ELF-1 (cell line): ENCODE measurements at regions not wholly inside any gene's neighbourhood (a gene's known extent, or its start where the extent isn't known, plus 50 kb on each side); places are given as distances from the start of the nearest gene placed in this dataset.
A peak's percentile ranks its signal among the peaks of the same experiment; 100 is the strongest.

Experiments used
- DNase-seq: peaks from one replicate; pipeline ENCODE4 v3.0.0-alpha.2; 2016; ENCODE audit warnings: low read depth, low spot score

DNA sequence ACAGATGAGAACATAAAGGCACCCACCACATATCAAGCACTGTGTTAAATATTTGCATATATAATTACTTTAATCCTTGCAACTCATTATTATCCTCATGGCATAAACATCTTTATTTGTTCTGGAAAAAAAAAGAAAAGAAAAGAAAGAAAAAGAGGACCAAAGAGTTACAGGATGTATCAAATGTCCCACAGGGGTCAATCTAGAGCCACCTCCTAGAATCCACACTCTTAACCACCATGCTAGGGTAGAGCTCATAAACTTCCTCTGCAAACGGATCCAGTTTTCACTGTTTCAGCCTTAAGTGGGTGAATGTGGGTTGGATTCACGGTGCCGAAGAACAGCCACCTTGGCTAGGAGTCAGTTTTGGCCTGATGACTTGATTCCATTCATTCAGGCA, 171.1 kb upstream of the PPARGC1A start:
- no peak for DNase-seq

DNA sequence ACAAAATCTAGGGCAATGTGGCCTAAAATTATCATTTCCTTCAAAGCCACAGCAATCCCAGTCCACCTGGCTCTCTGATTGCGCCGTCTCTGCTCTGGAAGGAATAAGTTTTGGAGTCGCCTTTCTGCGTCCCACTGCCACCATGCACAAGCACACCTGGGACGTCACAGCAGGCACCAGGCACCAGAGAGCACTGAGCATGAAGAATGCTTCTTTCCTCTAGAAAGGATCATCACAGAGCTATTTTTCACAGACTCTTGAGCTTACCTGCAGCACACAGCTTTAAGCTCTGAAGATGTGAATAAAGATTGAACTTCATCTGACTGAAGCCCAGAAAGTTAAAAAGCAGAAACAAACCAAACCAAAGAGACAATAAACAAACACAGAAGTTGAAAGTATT, 170.0 kb upstream of the PPARGC1A start:
- DNase-seq: no peak

DNA sequence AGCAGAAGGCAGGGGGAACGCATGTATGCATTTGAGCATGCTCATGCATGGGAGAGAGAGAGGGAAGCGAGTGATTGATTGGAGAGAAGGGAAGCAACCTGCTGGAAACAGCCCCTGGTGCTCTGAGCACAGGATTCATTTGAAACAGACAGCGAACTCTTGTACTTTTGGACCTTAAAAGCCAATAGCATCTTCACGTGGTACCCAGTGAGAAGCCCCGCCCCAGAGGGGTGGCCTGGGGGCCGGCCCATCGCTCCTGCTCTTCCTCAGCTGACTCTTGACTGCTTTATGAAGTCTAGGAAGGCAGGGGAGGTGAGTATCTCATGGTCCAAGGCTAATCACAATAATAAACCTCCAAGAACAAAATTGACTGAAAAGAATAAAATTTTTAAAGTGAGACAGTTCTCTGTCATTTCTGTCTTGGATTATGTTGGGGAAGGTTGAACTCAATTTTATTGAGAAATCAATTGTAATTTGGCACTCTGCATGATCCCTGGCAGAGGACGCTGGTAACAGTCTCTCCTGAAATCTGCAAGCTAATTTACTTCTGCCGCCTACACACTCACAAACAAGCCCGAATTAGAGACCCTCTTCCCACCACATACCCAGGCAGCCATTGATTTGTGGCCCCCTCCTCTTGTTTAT, 168.2 kb upstream of the PPARGC1A start:
- DNase-seq: no peak

DNA sequence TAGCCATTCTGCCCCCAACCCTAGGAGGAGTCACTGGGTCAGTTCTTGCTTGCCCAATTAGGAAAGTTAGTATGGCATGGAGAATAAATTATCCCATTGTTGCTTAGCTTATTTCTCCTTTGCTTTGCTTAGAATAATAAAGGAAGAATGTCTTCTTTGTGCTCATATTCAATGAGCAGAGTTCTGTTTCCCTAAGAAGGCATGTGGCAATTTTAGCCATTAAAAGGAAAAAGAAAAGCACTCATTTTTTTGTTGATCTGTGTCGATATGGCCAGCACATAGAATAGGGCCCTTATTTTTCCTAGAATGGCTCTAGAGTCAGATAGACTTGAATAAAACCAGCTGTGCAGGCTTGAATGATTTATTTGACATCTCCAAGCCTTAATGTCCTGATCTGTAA, 166.4 kb upstream of the PPARGC1A start:
- no peak for DNase-seq

DNA sequence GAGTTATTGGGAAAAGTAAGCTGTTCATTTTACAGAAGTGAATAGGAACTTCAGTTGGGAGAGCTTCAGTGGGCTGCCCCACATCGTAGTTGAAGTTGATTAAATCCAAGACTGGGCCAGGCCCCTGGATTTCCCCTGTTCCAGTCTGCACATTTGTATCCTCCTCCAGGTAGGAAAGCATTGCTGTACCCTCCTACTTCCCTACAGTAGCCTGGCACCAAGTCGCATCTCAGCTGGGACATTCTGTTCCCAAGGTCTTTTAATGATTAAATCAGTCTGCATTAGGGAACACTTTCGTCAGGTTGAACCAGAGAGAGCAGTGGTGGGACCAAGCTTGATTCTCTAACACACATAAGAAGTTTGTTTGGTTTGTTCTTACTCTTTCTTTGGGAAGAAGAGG, 165.8 kb upstream of the PPARGC1A start:
- no peak for DNase-seq

DNA sequence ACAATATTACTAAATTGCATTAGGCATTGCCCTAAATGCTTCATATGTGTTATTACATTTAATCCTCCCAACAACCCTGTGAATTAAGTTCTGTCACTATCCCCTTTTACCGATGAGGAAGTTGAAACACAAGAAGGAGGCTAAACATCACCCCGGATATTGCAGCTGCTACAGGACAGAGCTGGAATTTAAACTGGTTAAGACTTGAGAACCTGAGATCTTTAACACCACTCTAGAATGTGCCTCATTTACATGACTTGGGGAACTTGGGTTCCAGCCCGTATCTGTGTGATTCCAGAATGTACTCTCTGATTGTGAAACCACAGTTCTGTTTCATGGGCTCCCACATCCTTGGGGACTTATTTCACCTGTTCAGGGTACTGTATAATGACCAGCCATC, 165.1 kb upstream of the PPARGC1A start:
- no peak for DNase-seq

DNA sequence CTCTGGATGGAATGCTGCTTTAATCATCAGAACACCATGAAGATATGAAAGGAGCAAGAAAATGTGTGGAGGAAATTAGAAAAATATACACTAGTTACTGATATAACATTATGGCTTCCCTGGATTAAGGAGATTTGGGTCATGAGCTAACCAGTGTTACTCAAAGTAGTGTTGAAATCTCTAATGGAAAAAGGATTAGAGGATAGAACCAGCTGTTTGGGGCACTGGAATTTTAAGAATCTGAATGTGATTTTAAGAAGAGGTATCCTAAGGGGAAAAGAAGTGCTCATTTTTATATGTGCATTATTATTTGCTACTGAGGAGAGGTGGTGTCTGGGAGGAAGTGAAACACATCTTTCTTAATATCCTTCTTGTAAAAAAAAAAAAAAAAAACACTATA, 164.1 kb upstream of the PPARGC1A start:
- no peak for DNase-seq

DNA sequence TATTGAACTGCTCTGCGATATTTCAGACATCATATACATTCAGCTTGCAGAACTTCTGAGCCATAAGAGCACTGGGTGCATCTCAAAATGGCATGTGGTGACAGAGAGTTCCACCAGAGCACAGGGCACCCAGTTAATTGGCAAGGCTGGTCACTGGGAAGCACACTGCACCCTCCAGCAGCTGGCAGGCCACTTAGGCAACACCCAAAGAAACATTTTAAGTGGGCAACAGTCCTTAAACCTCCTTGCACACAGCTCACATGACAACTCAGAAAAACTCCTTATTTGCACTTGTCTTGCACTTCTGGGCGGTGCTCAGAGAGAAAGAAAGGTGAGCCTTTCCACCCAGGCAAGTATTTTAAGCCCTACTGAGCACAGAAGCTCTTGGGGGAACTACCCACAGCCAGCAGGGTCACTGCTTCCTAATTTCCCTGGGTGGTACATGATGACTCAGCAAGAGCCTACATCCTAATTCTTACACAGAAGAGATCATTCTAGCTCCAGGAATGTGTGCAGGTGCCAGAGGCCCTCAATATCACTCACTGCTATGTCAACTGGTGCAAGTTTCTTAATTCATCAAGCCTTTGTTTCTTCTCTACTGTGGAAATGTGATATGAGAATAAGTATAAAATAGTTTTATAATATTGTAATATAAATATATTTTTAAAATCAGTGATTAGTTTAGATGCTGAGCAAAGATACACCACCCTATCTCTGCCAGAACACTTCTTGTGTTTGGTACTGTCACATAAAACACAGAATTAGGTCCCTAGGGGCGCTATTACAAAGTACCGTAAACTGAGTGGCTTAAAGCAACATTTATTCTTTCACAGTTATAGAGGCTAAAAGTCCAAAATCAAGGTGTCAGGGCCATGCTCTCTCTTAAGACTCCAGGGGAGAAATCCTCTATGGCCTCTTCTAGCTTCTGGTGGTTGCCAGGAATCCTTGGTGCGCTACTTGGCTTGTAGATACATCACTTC, 155.1 kb upstream of the PPARGC1A start:
- no peak for DNase-seq

DNA sequence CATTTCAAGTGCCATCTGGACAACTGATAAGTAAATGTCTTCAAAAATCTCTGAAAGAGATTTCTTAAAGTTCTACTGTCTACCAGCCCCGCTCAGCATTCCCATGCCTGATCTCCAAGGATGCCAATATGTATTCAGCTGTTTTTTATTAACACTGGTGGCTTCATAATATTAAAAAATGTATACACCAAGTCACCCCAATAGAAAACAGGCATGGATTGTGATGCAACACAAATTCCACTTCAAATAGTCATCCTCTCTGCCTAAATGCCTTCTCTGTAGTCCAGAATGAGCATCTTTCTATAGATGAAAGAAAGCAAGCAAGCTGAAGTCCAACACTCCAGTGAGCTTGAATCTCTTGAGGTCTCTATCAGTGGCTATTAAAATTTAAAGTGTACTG, 152.2 kb upstream of the PPARGC1A start:
- DNase-seq: no peak

DNA sequence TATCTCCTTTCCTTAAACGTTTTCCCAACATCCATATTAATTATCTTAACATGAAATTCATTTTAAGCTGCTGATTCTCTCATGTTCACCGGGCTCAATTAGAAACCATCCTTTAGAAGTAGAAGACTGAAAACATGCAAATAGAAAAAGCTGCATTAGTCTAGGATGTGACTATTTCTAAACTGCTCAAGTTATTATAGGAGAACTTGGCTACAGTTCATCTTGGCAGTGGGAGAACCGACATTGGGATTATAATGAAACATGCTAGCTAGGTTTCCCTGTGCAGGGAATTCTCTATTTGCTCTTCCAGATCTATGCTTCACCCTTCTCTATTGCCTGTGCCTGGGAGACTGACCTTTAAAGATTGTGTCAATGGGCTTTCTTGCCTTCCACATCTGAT, 151.0 kb upstream of the PPARGC1A start:
- DNase-seq: no peak

DNA sequence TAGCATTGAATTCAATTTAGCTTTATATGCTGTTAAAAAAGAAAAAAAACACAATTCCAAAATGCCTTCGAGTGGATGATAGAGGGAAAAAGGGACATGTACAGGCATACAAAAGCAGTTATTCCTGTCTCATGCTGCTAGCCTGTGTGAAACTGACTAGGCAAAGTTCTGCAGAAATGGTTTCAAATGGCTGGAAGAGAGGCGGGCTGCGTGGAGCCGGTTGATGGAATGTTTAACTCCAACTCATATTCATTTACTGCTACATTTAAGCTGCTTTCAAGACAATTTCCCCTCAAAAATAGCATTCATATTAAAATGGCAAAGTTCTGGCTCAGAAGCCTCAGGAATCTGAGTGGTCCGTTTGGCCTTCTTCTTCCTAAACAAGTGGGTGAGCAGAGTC, 143.8 kb upstream of the PPARGC1A start:
- DNase-seq: no peak

DNA sequence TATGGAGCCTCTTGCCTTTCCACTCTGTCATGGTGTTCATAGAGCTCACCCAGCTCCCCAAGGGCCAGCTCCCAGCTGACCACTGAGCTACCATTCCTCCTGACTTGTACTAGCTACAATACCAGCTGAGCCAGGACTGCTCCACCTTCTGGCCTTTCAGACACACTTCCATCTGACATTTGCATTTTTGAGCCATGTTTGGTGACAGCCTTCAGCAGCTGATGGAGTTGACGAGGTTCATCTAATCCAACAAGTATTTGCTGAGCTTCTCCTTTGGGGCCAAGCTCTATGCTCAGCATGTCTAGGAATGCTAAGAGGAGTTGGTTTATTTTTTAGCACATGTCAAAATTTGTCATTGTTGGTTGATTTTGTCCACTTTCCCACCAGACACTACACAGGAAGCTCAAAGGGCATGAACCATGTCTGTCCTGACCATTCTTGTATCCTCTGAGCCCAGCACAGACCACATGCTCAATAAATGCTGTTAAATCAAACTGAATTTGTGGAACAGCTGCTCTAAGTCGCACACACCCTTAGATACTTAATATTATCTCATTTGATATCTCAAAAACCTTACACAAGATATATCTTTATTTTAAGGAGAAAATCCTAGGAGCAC, 142.6 kb upstream of the PPARGC1A start:
- peak; percentile 32 for DNase-seq

DNA sequence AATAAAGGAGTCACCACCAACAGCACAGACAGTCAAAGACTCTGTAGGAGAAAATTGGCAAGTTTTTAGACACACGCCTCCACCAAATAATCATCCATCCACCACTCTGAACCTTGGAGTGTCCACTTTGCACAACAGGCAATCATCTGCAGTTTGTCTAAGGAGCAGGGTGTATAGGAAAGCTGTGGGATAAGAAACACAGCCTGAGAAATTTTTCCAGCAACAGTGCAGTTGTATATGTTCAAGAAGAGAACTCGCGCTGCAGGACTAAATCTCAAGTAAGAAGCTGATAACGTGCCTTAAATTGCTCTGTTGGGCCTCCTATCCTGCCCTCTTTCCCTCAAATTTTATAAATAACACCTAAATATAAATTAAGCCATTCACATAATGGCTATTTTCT, 136.7 kb upstream of the PPARGC1A start:
- DNase-seq: no peak

DNA sequence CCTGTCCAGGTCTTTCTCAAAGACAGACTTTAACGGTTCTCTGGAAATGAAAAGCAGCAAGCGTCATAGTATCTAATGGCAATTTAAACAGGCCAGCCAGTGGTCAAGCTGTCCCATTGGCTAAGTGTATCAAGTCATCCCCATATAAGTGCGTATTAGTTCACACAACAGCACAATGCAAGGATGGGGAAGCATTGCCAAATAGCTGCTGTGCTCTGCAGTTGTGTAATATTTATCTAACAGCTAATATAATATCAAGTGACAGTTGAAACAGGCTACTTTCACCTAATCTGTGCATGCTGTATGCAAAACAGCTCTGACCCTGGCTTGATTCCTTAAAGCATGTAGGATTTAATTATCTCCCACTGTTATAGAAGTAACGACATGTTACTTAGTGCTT, 134.8 kb upstream of the PPARGC1A start:
- no peak for DNase-seq

DNA sequence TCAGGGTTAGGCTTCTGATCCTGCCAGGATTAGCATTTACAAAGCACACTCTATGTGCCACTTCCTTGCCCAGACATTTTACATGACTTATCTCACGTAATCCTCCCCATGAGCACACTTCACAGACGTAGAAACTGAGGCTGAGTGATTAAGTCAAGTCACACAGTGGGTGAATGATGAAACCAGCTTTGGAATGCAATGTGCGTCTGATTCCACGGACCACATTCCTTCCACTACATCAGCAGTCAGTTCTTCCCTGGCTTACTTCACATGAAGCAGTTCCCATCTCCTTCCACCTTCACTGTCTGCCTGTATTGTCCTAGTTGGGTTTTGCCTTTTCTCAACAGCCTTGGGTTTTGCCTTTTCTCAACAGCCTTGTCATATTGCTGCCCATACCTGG, 134.3 kb upstream of the PPARGC1A start:
- no peak for DNase-seq

DNA sequence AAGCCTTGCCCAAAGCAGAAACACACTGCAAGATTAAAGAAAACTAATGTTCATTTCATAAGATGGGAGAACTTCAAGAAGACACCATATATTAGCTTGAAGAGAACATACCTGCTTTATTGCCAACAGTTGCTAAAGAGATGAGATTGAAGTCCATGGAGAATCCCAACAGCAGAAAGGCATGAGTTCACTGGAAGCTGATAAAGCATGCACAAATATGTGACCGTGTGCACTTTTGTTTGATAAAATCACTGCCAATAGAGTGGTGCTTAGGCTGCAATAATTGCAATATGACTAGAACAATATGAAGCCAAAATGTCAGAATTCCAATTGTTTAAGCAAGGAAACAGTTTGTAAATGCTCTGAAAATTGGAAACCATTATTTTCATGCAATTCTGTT, 125.9 kb upstream of the PPARGC1A start:
- DNase-seq: no peak

DNA sequence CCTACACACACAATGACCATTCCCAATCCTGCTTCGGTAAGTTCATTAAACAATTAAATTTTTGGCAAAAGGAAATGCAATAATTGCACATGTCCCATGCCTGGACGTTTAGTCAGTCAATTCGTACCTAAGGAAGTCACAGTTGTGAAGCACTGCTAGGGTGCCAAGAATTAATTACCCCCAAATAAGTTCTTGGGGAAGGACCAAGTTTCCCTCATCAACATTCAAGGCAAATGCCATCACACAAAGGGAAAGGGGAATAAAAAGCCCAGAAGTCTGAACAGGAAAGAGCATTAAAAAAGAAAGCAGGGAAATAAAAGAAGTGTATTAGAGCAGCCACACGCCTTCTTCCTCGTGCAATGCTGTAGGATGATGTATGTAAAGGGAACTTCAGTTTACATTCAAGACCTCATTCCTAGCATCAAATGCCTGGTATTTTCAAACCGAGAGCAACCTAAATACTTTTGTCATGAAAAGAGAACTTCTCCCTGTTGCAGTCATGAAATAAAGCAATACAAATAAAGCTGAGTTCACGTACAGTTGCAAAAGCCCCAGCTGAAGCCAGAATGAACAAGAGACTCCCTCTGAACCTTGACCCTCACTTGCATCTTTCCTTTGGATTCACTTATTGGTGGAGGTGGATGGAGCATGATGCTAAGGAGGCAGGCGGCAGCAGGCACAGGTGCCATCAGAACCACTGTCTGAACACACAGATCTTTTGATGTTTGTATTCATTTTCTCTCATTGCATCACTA, 124.0 kb upstream of the PPARGC1A start:
- DNase-seq: no peak

DNA sequence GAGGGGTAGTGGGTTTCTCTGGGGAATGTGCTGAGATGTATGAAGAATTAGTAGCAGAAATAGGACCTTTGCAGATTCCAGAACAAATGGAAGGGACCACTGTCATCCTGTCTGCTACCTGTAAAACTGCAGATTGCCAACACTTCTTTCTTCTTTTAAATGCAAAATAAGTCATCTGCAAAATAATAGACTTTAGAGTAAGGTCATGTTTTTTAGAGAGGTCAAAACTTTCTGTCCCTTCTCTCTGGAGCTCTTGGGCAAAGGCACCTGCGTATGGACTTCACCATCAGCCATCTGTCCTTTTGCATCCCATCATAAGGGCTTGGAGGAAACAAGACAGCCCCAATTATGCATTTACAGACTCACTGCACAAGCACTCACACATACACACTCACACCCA, 121.1 kb upstream of the PPARGC1A start:
- no peak for DNase-seq

DNA sequence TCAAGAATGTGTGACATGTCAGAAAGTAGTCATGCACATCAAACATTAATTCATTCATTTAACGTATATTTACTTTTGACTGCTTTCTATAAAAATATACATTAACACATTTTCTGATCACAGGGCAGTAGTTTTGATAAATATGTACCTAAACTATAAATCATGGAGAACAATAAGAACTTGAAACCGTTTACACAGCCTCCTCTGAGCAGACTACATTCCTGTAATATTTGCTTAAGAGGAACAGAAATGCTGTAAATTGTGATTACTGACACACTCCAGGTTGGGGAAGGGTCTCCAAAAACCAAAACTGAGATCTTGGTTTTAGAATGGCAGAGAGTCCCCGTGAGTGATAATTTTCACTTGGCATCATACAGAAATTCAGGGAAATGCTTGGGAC, 120.7 kb upstream of the PPARGC1A start:
- DNase-seq: no peak

DNA sequence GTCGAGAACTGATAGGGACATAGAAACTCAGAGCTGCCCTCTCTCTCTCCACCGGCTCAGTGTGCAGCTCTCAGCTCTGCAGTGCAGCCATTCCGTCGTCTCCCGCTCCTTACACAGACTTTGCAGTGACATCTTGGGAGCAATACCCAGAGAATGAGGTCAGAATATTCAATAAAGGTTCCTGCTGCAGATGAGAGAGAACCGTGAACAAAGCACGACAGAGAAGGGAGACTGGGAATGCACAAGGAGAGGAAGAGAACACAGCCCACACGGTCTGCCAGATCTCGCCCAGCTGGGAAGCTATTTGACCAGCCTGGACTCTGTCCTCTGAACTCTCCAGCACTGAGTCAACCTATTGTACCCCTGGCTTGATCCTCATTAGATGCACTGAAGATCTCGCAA, 118.0 kb upstream of the PPARGC1A start:
- DNase-seq: no peak

DNA sequence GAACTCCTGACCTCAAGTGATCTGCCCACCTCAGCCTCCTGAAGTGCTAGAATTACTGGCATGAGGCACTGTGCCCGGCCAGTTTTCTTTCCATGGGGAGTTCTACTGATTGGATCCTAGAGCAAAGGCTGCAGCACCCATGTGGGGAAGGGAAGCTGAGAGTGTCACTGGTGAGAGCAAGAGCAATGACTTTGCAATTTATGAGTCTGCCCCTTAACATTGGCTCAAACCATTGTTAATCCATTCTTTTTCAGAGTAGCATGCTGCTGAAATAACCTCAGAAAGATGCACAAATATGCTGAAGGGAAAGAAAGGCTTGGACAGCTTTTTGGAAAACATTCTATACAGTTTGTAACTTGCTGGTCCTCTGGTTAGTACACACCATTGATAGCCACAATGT, 116.4 kb upstream of the PPARGC1A start:
- DNase-seq: no peak

DNA sequence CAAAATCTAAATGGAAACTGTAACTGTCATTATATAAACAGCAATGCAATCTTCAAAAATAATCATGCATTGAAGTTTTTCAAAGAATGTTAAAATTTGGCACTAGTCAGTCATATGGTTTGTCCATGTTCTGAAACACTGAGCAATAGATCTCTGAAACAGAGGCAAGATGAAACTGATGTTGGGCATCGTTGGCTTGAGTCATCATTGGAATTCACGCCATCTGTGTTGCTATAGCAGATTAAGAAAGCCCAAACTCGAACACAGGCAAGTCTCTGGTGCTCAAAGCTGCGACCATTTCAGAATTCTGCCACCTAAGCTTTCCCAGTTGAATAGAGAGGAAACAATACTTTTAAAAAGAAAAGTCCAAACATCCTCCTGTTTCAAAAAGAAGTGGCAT, 114.1 kb upstream of the PPARGC1A start:
- no peak for DNase-seq
